ENCODE measurements at regions not wholly inside any gene's neighbourhood (a gene's known extent, or its start where the extent isn't known, plus 50 kb on each side); places are given as distances from the start of the nearest gene placed in this dataset.

DNA sequence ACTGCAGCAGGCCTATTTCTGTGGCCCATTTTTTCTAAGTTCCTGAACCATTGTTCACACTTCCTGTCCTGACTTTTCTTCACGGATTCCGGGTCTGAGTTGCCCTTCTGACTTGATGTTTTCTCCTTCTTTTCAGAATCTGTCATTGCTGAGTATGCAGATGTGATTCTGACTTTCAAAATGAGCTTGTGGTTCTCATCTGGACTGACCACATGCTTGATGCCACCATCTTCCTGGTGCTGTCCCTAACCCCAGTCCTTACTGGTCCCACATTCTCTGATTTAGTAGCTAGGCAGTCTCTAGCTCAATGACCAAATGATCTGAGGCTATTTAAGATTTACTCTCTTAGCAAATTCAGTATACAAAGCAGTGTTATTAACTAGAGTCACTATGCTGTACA is 822.3 kb upstream of the TENM3 start:
- DNase-seq = no peak

- DNase-seq = no peak
Measured at GRCh38 chr4:181424362-181425016, 818.7 kb upstream of the TENM3 start.

GRCh38 chr4:181427076-181427475 is 816.1 kb upstream of the TENM3 start:
- no peak for DNase-seq

DNA sequence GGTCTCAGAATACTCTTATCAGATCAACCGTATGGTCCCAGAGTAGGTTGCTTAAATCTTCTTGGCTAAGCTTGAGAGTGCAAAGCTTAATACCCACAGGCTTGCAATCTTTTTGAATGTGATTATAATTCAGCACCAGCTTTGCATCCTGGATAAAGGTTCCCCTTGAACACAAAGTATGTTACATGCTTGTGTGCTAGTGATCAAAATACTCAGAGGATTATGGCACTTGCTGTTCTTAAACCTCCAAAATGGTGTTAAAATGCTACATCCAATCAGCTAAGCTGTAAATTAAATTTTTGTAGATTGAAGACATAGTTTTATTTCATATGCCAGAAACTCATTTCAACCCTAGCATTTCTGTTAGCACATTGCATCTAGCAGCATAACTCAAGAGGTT is 812.2 kb upstream of the TENM3 start:
- no peak for DNase-seq

- no peak for DNase-seq
Measured at GRCh38 chr4:181431661-181432060, 811.5 kb upstream of the TENM3 start.

- no peak for DNase-seq
Measured at GRCh38 chr4:181432335-181432734, 810.9 kb upstream of the TENM3 start.

DNA sequence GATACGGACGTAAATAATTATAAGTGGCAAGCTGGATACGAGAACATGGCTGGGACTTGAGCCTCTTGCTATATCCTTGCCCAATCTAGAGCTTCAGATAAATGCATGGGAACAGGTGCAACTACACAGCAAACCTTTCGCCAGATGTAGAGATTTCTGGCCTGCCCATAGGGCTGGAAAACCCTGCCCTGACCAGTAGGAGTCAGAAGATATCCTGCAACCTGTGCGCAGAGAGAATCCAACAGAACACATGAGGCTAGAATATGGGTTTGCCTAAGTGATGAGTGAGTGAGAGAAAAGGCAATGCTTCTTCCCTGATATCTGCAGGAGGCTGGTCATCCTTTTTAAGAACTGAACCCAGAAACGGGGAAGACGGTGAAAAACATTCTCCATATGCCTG is 805.3 kb upstream of the TENM3 start:
- no peak for DNase-seq

DNA sequence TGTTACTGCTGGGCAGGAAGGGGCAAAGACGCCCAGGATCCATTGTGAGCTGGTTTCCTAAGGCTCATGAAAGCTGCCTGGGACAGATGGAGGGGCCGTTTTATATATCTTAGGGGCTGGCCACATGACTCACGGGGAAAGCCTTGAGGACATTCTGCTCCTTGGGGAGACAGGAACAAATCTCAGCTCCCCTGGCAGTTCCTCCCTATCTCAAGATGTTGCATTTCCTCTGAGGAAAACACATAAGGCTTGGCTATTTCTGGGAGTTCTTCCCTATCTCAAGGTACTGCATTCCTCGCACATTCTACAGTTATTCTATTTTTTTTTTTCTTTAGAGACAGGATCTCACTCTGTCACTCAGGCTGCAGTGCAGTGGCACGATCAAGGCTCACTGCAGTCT is 804.6 kb upstream of the TENM3 start:
- no peak for DNase-seq

GRCh38 chr4:181443021-181443420 is 800.2 kb upstream of the TENM3 start:
- DNase-seq = no peak

GRCh38 chr4:181465826-181466225 is 777.4 kb upstream of the TENM3 start:
- no peak for DNase-seq

DNA sequence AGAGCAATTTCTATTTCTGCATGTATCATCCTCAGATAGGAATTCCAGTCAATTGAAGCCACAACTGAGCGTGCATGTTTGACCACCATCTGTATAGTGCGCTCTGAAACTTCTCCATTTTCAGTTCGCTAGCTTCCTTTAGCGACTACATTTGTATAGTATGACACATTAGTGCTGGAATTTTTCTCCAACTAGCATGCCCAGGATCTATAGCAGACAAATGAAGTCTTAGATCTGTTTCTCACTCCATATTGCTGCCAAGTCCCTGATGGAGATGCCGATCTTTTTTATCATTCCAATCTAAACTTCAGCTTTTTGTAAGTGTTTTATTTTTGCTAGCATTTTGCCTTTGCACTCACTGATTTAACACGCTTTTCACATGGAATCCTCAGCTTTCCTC is 774.8 kb upstream of the TENM3 start:
- DNase-seq = no peak

DNA sequence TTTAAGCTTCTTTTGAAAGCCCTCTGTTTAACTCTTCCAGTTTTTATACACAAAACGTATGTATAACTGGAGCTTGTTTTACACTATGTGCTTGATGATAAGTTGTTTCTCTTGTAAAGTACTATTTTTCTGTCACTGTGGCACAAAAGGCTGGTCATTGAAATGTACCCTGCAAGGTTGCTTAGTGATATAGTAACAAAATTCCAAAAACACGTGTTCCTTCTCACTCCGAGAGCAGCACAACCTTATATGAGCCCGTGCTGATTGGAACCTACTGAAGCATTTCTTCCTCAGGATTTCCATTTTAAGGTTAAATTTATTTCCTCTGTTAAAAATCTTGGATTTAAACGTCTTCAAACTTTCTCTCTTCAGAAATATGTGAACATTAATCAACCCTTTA is 772.9 kb upstream of the TENM3 start:
- DNase-seq = no peak

GRCh38 chr4:181475359-181475758 is 767.8 kb upstream of the TENM3 start:
- DNase-seq = no peak

DNA sequence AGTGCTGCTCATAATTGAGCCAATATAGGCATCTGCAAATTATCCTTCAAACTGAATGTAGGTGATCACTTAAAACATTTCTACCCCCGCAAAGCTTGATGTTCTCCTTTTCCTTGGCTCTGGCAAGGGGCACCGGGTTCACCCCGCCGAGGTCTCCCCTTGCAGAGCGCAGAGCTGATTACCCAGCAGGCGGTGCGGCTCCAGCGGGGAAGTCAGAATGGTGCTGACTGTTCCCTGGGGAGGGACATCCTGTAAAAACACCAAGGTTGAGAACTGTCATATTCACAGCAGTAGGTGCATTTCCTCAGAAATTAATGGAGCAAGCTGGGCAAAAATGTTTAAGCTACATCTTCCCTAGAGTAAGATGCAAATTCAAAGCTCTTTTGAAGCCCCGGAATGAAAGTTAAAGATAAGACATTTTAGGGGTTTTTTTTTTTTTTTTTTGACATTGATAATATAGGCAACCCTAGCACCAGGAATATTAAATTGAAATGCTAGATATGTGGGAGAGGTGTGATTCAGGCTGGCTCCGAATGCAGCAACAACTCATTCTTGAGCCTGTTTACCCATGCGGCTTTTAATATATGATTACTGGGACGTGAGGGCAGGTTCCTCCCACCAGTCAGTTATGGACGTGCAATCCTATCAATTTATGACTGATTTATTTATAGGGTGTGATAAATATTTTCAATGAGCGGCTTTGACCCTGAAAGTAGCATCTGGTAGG is 767.3 kb upstream of the TENM3 start:
- DNase-seq = no peak

DNA sequence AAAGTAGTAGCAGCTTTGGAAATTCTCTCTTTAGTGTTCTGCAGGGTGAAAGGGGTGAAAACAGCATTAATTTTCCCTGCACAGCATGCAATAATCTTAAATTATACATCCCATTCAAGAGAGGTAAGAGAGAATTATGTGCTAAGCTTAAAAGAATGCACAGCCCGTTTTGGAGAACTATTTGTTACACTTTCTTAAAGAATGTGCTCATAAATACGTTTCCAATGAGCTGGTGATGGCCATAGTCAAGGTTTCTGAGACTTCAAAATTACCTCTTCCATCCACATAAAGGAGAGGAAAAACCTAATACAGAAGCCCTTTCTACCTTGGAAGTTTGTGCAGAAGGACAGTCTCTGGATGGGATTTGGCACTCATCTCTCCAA is 766.7 kb upstream of the TENM3 start:
- no peak for DNase-seq

DNA sequence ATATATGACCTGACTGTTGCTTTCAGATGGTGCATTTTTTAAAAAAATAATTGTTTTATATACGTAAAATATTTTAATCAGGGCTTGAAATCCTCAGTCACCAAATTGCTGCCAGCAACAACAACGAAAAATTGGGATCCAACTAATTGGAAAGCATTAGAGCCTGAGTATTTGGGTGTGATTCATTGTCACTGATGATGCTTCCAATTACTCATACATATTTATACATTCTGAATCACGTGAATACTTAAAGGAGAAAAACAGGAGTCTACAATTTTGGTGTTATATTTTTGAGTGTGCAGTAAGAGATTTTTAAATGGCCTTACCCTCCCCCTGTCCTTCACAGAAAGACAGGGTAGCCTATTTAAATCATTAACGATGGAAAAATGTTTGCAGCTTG is 765.6 kb upstream of the TENM3 start:
- DNase-seq = no peak

- no peak for DNase-seq
Measured at GRCh38 chr4:181478656-181479055, 764.5 kb upstream of the TENM3 start.

DNA sequence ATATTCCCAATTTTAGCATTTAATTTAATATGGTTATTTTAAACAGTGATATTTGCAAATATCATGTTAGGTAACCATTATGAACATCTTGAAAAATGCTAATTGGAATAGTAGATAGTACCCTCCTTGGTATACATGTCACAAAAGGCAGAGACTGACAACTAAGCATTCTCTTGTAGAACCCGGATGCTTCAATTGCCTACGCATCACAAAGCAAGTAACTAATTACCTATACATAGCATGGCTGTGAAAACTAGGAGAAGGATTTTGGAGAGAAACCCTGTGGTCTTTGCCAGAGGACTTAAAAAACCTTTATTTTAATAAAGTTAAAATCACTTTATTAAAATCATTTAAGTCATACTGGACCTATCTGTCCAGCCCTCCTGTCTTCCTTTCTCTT is 764.1 kb upstream of the TENM3 start:
- DNase-seq = no peak

DNA sequence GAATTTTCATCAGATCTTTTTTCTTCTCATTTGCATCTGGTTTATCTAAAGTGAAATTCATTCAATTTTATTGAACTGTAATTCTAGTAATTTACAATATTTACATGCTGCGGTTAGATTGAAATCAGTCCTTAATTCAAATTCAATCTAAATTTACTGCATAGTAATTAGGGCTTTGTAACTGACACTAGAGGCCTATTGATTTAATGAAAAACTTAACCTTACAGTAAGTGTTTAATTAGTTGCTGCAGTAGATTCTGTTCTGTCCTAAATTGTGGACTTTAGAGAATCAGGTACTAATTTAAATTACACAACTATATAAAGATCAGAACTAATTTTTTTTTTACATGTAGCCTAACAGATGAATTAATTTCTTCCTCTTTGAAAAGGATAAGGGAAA is 758.8 kb upstream of the TENM3 start:
- no peak for DNase-seq

DNA sequence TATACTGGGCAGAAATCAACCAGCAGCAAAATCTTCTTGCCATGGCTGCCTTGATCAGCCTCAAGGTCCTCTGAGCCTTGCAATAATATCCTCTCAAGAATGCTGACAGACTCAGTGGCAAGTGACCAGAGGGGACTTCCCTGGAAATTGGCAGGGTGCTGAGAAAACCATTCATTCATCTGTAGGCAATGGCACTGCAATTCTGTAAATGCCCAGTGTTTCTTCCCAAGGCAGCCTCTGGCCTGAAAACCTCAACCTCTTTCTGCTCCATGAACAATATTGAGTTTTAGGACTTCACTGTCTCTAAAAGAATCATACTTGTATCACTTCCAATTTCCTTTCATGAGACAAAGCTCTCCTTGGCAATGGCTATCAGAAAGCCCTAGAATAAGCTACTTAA is 754.3 kb upstream of the TENM3 start:
- no peak for DNase-seq

GRCh38 chr4:181498148-181498547 is 745.1 kb upstream of the TENM3 start:
- DNase-seq = no peak

DNA sequence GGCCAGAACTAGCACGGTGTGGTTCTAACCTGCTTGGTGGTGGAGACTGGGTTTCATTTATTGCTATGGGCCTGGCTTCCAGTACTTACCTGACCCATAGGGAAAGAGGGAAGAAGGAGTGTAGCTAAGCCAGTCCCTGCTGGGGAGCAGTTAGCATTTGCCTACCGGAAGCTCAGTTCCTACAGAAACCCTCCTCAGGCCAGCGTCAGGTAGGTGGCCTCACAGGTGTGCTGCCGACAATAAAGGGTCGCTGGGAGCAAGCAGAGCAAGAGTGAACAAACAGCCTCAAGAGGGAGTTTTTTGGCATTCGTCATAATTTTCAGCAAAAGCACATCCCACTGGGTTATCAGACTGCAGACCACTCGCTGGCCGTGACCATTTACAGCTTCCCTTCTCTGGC is 740.6 kb upstream of the TENM3 start:
- DNase-seq = no peak

DNA sequence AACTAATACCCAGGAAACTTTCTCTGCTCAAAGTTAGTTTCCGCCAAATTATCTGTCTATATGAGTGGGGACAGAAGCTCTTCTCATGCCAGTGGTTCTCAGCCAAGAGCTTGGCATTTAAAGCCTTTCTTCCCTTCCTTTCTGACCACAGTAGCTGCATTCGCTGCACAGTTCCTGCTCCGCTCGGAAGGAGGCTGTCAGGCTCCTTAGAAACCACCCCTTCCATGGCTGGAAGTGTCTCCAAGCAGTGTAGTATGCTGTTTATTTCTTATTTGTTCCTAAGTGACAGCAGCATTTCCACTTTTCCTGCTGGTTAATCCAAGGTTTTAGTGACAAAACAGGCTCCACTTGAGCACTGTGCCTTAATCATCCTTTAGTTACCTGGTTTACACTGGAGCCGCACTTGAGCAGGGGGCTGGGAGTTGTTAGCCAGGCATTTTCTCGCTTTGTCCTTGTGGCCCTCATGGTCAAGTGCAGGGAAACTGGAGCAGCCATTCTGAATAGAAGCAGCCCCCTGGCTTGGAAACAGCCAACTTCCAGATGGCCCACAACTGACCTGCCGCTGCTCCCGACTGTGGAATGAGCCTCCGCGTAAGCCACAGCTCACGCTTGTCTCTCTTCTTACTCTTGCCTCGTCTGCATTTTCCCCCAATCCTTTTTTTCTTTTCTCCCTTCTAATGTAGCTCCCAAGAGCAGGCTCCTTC is 739.4 kb upstream of the TENM3 start:
- DNase-seq = no peak

DNA sequence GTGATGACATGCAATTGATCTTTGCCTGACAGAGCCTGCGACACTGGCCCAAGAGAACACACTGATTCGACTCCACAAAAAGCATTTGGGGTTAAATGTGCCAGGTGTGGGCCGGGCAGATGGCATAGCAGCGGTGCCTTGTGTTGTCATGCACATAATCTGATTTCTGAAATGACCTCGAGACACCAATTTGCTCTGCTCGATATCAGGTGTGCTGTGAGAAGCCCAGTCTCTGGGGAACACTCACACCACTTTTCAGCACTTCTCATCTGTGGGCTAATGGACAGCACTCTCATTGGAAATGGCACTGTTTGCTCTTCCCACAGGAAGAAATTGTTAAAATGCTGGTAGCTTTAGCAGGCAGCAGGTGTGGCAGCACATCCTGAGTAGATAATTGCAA is 738.3 kb upstream of the TENM3 start:
- DNase-seq = no peak
